DND-41 (cell line): ENCODE measurements at regions not wholly inside any gene's neighbourhood (a gene's known extent, or its start where the extent isn't known, plus 50 kb on each side); places are given as distances from the start of the nearest gene placed in this dataset.
A peak's percentile ranks its signal among the peaks of the same experiment; 100 is the strongest.

Source experiments
- ATAC-seq: fragments of 200-7000 bp; cut with Tn5 transposase; 3 replicates; pipeline ENCODE4 v1.9.1; 2021; ENCODE audit warnings: low read depth; ENCODE audit not compliant: insufficient read depth
- DNase-seq: peaks from one replicate; pipeline ENCODE4 v3.0.0-alpha.2; 2020
- H2AFZ ChIP-seq: 2 replicates; pipeline ENCODE4 v1.6.0; 2012; ENCODE audit warnings: low read depth, low read length
- H3K27ac ChIP-seq: 2 replicates; pipeline ENCODE4 v1.5.1; 2012; ENCODE audit warnings: low read length, inconsistent platforms
- H3K27me3 ChIP-seq: fragments of 200-600 bp; sonication (generic); 2 replicates; pipeline ENCODE4 v1.6.0; 2012; ENCODE audit warnings: low read length, mild to moderate bottlenecking, inconsistent platforms; ENCODE audit not compliant: insufficient read depth, poor library complexity
- H3K36me3 ChIP-seq: 2 replicates; pipeline ENCODE4 v1.5.1; 2012; ENCODE audit warnings: low read length, inconsistent platforms; ENCODE audit not compliant: insufficient read depth
- H3K4me1 ChIP-seq: 2 replicates; pipeline ENCODE4 v1.5.1; 2012; ENCODE audit warnings: mild to moderate bottlenecking, low read length; ENCODE audit not compliant: insufficient read depth
- H3K4me2 ChIP-seq: 2 replicates; pipeline ENCODE4 v1.6.0; 2012; ENCODE audit warnings: mild to moderate bottlenecking, moderate library complexity, low read length, inconsistent platforms; ENCODE audit not compliant: insufficient read depth
- H3K4me3 ChIP-seq, 2 experiments: fragments of 200-600 bp in 1 of 2; shearing (Covaris generic) in 1 of 2; 2 replicates each; pipeline ENCODE4 v1.5.1; 2012 to 2016; ENCODE audit warnings: inconsistent platforms in 2 of 2, low read length in 2 of 2, mild to moderate bottlenecking in 2 of 2, low read depth in 1 of 2, moderate library complexity in 1 of 2
- H3K79me2 ChIP-seq: 2 replicates; pipeline ENCODE4 v1.6.0; 2012; ENCODE audit warnings: low read length, inconsistent platforms; ENCODE audit not compliant: insufficient read depth
- H3K9ac ChIP-seq: 2 replicates; pipeline ENCODE4 v1.6.0; 2012; ENCODE audit warnings: low read depth, mild to moderate bottlenecking, inconsistent platforms, low read length, moderate library complexity
- H3K9me3 ChIP-seq: 2 replicates; pipeline ENCODE4 v1.5.1; 2012; ENCODE audit warnings: low read length, moderate library complexity, mild to moderate bottlenecking, inconsistent platforms; ENCODE audit not compliant: insufficient read depth, severe bottlenecking
- H4K20me1 ChIP-seq: 2 replicates; pipeline ENCODE4 v1.6.0; 2012; ENCODE audit warnings: low read length; ENCODE audit not compliant: insufficient read depth
- EZH2 ChIP-seq: IDR thresholded peaks from 3 replicates; pipeline ENCODE4 v1.6.1; 2012; ENCODE audit warnings: borderline replicate concordance, low read depth, mild to moderate bottlenecking, moderate library complexity, low read length, inconsistent platforms; ENCODE audit not compliant: severe bottlenecking
- TF ChIP-seq, protein P1 (sequence below): IDR thresholded peaks from 2 replicates; pipeline ENCODE4 v1.5.1; 2012; ENCODE audit warnings: borderline replicate concordance, low read length, moderate library complexity, mild to moderate bottlenecking; ENCODE audit not compliant: poor library complexity, severe bottlenecking; ENCODE audit errors: extremely low read depth

- Histone ChIP-seq H3K27me3 (no peaks in the 10 kb centered on the region), H3K27ac (no peak overlapping the region), H4K20me1 (no peaks in the 10 kb centered on the region), H3K79me2 (no peaks in the 10 kb centered on the region), H3K9ac (no peak overlapping the region), H2AFZ (no peak overlapping the region), H3K4me2 (no peak overlapping the region), H3K36me3 (no peaks in the 10 kb centered on the region), H3K4me1 (no peaks in the 10 kb centered on the region), H3K9me3 (no peaks in the 10 kb centered on the region), H3K4me3 (no peak overlapping the region)
- ATAC-seq: no peak
- TF ChIP-seq EZH2: no peak
- TF ChIP-seq, protein P1, sequence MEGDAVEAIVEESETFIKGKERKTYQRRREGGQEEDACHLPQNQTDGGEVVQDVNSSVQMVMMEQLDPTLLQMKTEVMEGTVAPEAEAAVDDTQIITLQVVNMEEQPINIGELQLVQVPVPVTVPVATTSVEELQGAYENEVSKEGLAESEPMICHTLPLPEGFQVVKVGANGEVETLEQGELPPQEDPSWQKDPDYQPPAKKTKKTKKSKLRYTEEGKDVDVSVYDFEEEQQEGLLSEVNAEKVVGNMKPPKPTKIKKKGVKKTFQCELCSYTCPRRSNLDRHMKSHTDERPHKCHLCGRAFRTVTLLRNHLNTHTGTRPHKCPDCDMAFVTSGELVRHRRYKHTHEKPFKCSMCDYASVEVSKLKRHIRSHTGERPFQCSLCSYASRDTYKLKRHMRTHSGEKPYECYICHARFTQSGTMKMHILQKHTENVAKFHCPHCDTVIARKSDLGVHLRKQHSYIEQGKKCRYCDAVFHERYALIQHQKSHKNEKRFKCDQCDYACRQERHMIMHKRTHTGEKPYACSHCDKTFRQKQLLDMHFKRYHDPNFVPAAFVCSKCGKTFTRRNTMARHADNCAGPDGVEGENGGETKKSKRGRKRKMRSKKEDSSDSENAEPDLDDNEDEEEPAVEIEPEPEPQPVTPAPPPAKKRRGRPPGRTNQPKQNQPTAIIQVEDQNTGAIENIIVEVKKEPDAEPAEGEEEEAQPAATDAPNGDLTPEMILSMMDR: no peak
- DNase-seq: no peak
These were observed 324.1 kb downstream of the PHF14 start for GRCh38 chr7:11297764-11298163.

- Histone ChIP-seq H3K9ac (no peak overlapping the region), H3K4me3 (no peak overlapping the region), H3K27me3 (no peaks in the 10 kb centered on the region), H3K4me1 (no peaks in the 10 kb centered on the region), H3K4me2 (no peak overlapping the region), H3K9me3 (no peaks in the 10 kb centered on the region), H3K27ac (no peak overlapping the region), H3K36me3 (no peaks in the 10 kb centered on the region), H3K79me2 (no peaks in the 10 kb centered on the region), H2AFZ (no peak overlapping the region), H4K20me1 (no peaks in the 10 kb centered on the region)
- TF ChIP-seq, protein P1: no peak
- TF ChIP-seq EZH2: no peak
- no peak for DNase-seq
- peak; percentile 49; the same call in 2 of the 3 replicates for ATAC-seq
These were observed 324.5 kb downstream of the PHF14 start for GRCh38 chr7:11298220-11298619.

DNA sequence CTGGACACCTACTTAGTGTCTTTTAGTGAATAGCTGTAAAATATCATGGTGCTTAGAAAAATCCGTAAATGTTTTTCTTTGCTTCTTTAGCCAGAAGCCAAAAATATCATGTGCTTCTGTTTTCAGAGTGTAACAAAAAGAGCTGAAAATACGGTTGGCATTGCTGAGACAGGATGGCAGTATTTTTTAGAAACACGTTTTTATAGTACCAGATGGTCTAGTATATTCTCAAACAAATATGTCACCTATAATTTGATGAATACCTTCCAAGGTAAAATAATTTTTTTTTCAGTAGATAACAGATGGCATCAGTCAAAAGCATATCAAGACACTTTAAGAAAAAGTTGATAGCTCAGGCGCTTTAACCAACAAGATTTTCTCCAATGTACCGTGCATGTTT, 326.6 kb downstream of the PHF14 start:
- H3K4me1 ChIP-seq: no peaks in the 10 kb centered on the region
- ATAC-seq: no peak
- H3K79me2 ChIP-seq: no peaks in the 10 kb centered on the region
- no peaks in the 10 kb centered on the region for H3K27me3 ChIP-seq
- H3K27ac ChIP-seq: no peak overlapping the region
- no peaks in the 10 kb centered on the region for H4K20me1 ChIP-seq
- TF ChIP-seq EZH2: no peak
- TF ChIP-seq, protein P1: no peak
- no peaks in the 10 kb centered on the region for H3K36me3 ChIP-seq
- DNase-seq: no peak
- no peak overlapping the region for H3K4me2 ChIP-seq
- no peaks in the 10 kb centered on the region for H3K9me3 ChIP-seq
- no peak overlapping the region for H2AFZ ChIP-seq
- no peak overlapping the region for H3K4me3 ChIP-seq
- H3K9ac ChIP-seq: no peak overlapping the region

DNA sequence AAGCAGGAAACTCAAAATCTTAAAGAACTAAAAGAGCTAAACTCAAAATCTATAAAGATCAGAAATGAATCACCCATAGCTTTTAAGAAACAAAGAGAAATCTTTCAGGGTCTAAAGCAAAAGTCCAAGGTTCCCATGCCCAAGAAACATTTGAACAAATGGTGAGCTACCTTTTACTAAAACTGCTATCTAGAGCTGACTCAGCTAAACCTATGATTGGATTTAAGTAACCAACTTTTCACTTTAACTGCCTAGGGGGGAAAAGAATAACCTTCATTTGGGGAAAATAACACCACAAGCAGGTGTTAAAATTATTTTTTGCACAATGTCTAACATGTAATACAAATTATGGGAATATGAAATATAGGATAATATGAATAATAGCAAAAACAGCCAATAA, 328.4 kb downstream of the PHF14 start:
- Histone ChIP-seq H3K4me3 (no peak overlapping the region), H3K79me2 (no peaks in the 10 kb centered on the region), H3K9ac (no peak overlapping the region), H3K27ac (no peak overlapping the region), H3K9me3 (no peaks in the 10 kb centered on the region), H3K36me3 (no peaks in the 10 kb centered on the region), H3K4me2 (no peak overlapping the region), H4K20me1 (no peaks in the 10 kb centered on the region), H3K27me3 (no peaks in the 10 kb centered on the region), H3K4me1 (no peaks in the 10 kb centered on the region), H2AFZ (no peak overlapping the region)
- no peak for ATAC-seq
- no peak for DNase-seq
- TF ChIP-seq, protein P1: no peak
- TF ChIP-seq EZH2: no peak
